ENCODE measurements at regions not wholly inside any gene's neighbourhood (a gene's known extent, or its start where the extent isn't known, plus 50 kb on each side); places are given as distances from the start of the nearest gene placed in this dataset.

DNA sequence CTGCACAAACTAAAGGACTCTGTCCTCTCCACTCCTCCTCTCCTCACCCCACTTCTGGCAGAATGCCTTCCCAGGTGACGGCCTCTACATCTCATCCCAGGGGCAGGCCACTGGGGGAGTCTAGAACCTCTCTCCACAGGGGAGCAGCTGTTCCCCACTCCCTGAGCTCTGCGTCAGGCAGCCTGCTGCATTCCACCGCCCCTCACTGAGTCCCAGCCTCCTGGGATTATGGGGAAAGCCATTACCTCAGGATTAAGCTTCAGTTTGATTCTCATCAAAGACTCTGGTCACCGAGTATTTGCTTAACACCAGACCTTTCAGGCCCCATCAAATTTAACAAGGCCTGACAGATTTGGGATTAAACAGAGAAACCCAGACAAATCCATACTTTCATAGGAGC lies 405.9 kb downstream of the NXPE2 start:
- TF ChIP-seq CTCF (IDR thresholded peaks at IDR 0.05), result no peak
- ATAC-seq (ENCODE audit: low FRiP score), result no peak
- no peak for DNase-seq (ENCODE audit: low spot score)

DNA sequence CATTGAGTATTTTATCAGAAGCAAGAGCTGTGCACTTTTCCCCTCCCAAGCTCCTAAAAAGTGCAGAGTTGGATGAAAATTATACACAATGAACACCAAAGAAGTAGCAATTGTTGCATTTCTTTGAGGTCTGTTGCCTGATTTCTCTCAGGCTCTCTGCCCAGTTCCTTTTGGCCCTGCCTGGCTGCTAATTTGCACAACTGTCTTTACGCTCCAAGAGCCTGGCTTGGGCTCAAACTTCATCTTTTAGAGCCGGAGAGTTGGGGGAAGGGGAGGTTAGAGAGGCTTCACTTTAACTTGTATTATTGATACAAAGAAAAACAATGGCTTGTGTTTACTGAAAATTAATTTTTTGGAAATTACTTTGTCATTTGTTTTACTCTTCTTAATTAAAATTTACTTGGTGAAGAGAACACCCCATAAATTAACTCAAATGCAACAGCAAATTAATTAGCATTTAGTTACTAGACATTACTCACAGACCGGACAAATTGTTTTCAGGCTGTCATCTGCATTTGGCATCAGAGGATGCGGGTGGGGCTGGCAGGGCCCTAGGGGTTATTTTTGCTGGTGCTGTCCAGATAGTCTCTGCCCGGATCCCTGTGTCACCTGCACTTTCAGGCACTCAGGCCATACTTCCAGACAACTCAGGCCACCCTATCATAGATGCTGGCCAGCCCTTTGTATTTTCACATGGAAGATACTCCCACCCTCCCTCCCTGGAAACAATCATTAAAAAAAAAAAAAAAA lies 407.3 kb downstream of the NXPE2 start:
- ATAC-seq (ENCODE audit: low FRiP score) (no peak), DNase-seq (ENCODE audit: low spot score) (no peak)
- TF ChIP-seq CTCF (IDR thresholded peaks at IDR 0.05), result no peak

DNA sequence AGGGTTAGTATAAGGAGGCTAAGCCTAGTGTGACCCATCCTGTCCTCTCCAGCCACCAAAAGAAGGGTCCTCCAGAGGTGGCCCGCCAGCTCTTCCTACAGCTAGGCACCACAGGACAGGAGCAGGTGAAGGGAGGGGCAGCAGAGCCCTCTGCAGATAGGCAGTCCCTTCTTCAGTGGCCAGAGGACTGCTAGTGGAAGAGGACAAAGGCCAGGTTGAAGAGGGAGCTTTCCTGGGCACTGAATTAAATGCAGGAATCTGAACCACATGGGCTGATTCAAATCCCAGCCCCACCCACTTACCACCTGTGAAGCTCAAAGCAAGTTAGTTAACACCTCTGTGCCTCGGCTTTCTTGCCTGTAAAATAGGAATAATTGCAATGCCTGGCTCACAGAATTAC lies 409.5 kb downstream of the NXPE2 start:
- DNase-seq (ENCODE audit: low spot score), result no peak
- no peak for TF ChIP-seq CTCF (IDR thresholded peaks at IDR 0.05)
- ATAC-seq (ENCODE audit: low FRiP score), result no peak

DNA sequence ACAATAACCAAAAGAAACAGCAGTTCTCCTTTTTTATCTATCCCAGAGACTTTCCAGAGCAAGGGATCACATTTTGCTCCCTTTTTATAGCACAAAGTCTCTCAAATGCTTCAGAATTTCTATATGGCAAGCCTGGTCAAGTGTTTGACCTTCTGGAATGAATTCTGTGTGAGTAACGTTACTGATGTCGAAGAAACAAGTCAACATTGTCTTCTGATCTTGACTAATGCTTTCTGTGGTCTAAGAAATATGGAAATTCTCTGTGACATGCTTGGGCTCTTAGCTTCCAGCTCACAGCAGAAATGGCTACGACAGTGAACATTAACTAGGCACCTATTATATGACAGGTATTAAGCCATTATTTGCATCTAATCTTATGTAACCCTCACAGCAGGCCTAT lies 411.7 kb downstream of the CADM1 start:
- no peak for DNase-seq (ENCODE audit: low spot score)
- ATAC-seq (ENCODE audit: low FRiP score), result no peak

DNA sequence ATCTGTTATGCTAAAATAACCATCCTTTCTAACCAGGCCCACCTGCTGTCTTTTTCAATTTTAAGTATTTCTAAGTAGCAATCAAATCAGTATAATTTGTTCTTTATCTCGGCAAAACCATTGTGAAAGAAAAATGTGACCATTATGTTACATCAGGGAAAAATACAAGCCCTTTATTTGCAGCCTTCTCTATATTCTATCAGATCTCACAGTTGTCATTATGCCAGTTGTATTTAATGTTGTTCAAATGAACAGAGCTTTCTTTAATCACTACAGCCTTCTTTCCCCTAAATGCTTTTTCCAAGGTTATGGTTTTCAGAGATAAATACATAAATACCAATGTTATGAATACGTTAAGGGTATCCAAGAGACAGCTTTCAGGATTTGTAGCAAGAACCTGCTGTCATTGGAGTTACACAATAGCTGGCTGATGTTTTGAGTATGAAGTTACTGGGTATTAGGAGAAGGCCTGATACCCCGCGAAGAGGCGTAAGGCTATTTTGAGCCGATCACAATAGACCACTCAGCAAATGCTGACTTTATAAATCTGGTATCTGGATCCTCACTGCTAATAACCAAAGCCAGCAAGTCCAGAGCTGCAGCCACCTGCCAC lies 406.3 kb downstream of the CADM1 start:
- no peak for TF ChIP-seq CTCF (IDR thresholded peaks at IDR 0.05)
- DNase-seq (ENCODE audit: low spot score), result no peak
- no peak for ATAC-seq (ENCODE audit: low FRiP score)

More for the DNA sequence above, 411.7 kb downstream of the CADM1 start:
- TF ChIP-seq CTCF (IDR thresholded peaks at IDR 0.05), result no peak

DNA sequence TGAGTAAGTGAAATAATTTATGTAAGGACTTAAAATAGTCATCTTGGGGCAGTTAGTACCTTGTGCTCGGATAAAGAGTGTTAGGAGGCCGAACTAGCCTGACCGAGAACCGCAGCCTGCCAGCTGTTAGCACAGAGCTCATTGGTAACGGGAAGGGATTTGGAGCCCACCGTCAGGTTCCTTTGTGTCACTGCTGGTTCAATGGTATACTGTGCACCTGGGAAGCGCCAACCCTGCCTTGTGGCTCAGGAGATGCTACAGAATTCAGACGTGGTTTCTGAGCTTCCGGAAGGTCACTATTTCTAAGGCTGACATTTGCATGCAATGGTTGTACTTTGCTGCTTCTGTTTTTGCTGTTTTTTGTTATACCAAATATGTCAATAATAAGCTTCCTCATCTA lies 403.5 kb downstream of the CADM1 start:
- ATAC-seq (ENCODE audit: low FRiP score) (no peak), DNase-seq (ENCODE audit: low spot score) (no peak)
- no peak for TF ChIP-seq CTCF (IDR thresholded peaks at IDR 0.05)

DNA sequence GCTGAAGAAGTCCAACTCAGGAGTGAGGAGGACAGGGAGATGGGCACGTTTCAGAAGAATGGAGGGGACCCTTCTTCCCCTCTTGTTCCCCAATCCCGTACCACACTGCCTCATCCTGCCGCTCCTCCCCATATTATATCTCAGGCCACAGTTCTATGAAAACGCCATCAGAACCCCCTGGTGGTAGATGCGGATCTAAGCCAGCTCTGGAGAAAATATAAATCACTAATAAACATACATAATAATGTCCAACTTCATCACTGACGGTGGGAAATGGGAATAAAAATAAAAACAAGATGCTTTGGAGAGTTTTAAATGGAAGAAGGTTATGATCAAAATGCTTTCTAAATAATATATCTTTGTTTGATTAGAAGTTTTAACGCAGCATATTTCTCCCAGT lies 400.3 kb downstream of the CADM1 start:
- no peak for ATAC-seq (ENCODE audit: low FRiP score)
- no peak for DNase-seq (ENCODE audit: low spot score)
- TF ChIP-seq CTCF (IDR thresholded peaks at IDR 0.05), result no peak

Measured in omental fat pad (tissue), 3 donors.